Fibroblast of upper back skin (primary cell): ENCODE measurements at regions not wholly inside any gene's neighbourhood (a gene's known extent, or its start where the extent isn't known, plus 50 kb on each side); places are given as distances from the start of the nearest gene placed in this dataset.
"Not testable (repeated sequence)": the region's sequence is repeated elsewhere in the genome, so short reads cannot be mapped to it uniquely, and the experiment has no call there.

ENCODE experiments used
- DNase-seq: peaks from one replicate; pipeline ENCODE4 v3.0.0-alpha.2; 2013

GRCh38 chr2:77839102-77839501 is 316.9 kb upstream of the LRRTM4 start:
- DNase-seq: no peak

GRCh38 chr2:77862120-77862519 is 339.9 kb upstream of the LRRTM4 start:
- DNase-seq: no peak

GRCh38 chr2:77864426-77864825 is 342.2 kb upstream of the LRRTM4 start:
- DNase-seq: no peak

GRCh38 chr2:77866661-77867060 is 344.5 kb upstream of the LRRTM4 start:
- no peak for DNase-seq

GRCh38 chr2:77867146-77867545 is 345.0 kb upstream of the LRRTM4 start:
- no peak for DNase-seq

GRCh38 chr2:77873506-77873905 is 351.3 kb upstream of the LRRTM4 start:
- no peak for DNase-seq

GRCh38 chr2:77900211-77900610 is 378.0 kb upstream of the LRRTM4 start:
- DNase-seq: not testable (repeated sequence)

GRCh38 chr2:77910136-77910535 is 388.0 kb upstream of the LRRTM4 start:
- no peak for DNase-seq

- no peak for DNase-seq
Measured at GRCh38 chr2:77920838-77921366, 398.7 kb upstream of the LRRTM4 start.

GRCh38 chr2:77922567-77922966 is 400.4 kb upstream of the LRRTM4 start:
- no peak for DNase-seq

- no peak for DNase-seq
Measured at GRCh38 chr2:77937366-77937765, 415.2 kb upstream of the LRRTM4 start.

GRCh38 chr2:77938462-77938861 is 416.3 kb upstream of the LRRTM4 start:
- no peak for DNase-seq

- no peak for DNase-seq
Measured at GRCh38 chr2:77939370-77939769, 417.2 kb upstream of the LRRTM4 start.

- DNase-seq: no peak
Measured at GRCh38 chr2:77939801-77940200, 417.6 kb upstream of the LRRTM4 start.

GRCh38 chr2:77954931-77955330 is 432.8 kb upstream of the LRRTM4 start:
- DNase-seq: no peak

GRCh38 chr2:77962943-77963342 is 440.8 kb upstream of the LRRTM4 start:
- DNase-seq: no peak

GRCh38 chr2:77977471-77978063 is 455.4 kb upstream of the LRRTM4 start:
- DNase-seq: no peak

GRCh38 chr2:77995161-77995560 is 473.0 kb upstream of the LRRTM4 start:
- DNase-seq: no peak

- DNase-seq: no peak
Measured at GRCh38 chr2:77999376-77999775, 477.2 kb upstream of the LRRTM4 start.

- no peak for DNase-seq
Measured at GRCh38 chr2:78009289-78009688, 487.1 kb upstream of the LRRTM4 start.

- DNase-seq: no peak
Measured at GRCh38 chr2:78011251-78011650, 489.1 kb upstream of the LRRTM4 start.

GRCh38 chr2:78020491-78020890 is 498.3 kb upstream of the LRRTM4 start:
- no peak for DNase-seq

- no peak for DNase-seq
Measured at GRCh38 chr2:78023356-78023755, 501.2 kb upstream of the LRRTM4 start.

GRCh38 chr2:78024996-78025395 is 502.8 kb upstream of the LRRTM4 start:
- no peak for DNase-seq

- DNase-seq: no peak
Measured at GRCh38 chr2:78029392-78029995, 507.3 kb upstream of the LRRTM4 start.
